Esophagus squamous epithelium (tissue), 4 donors: ENCODE measurements at regions not wholly inside any gene's neighbourhood (a gene's known extent, or its start where the extent isn't known, plus 50 kb on each side); places are given as distances from the start of the nearest gene placed in this dataset.

ENCODE experiments used
- CTCF ChIP-seq, 6 experiments: fragments of 450-650 bp in 4 of 6; fragments of 200-600 bp in 2 of 6; sonication (generic) in 2 of 6; IDR thresholded peaks; one replicate each; pipeline ENCODE4 v1.5.1; 2016 to 2019; ENCODE audit warnings: antibody characterized with exemption in 6 of 6, mild to moderate bottlenecking in 4 of 6, moderate library complexity in 4 of 6
- POLR2A ChIP-seq, 4 donors: fragments of 450-650 bp; IDR thresholded peaks; one replicate each; pipeline ENCODE4 v1.6.1; 2017; ENCODE audit warnings: antibody characterized with exemption in 4 of 4, mild to moderate bottlenecking in 4 of 4, moderate library complexity in 3 of 4

GRCh38 chr3:28703843-28704242 lies 355.2 kb upstream of the AZI2 start:
- TF ChIP-seq POLR2A (IDR thresholded peaks at IDR 0.05) (no peak), CTCF (IDR thresholded peaks at IDR 0.05) (no peak)
